ENCODE measurements at regions not wholly inside any gene's neighbourhood (a gene's known extent, or its start where the extent isn't known, plus 50 kb on each side); places are given as distances from the start of the nearest gene placed in this dataset.

DNA sequence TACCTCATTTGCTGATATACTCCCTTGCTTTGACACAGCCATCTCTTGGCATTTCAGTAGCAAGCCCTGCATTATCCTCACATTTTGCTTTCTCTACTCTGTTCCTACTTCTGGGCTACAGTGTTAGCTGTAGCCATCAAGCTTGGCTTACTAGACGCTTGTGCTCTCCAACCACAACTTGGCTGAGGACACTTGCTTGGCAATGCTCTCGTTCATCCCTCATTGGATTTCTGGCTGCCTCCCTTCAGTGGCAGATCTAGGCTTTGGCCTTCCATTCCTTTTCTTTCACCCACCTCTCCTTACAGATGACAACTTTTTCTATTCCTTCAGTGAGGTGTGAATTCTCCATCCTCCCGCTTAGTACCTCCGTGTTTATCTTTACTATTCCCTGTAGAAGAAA, 428.7 kb upstream of the LRRC7 start:
- Histone ChIP-seq H3K36me3 (no peaks in the 10 kb centered on the region), H3K27ac (no peak overlapping the region), H3K27me3 (no peaks in the 10 kb centered on the region), H3K4me1 (no peaks in the 10 kb centered on the region), H3K4me3 (no peak overlapping the region), H3K9me3 (peaks cover 0 to 18% of the 10 kb centered on the region in 2 donors)
- TF ChIP-seq CTCF (IDR thresholded peaks at IDR 0.05) = no peak
- intact Hi-C loops (cut with DNase I) = no loop called here
- DNase-seq (no peak), ATAC-seq (no peak)

- ATAC-seq (no peak), DNase-seq (no peak)
- TF ChIP-seq CTCF (IDR thresholded peaks at IDR 0.05) = no peak
- no peak overlapping the region for H3K4me3 ChIP-seq
- H3K36me3 ChIP-seq = no peaks in the 10 kb centered on the region
- peaks cover 0 to 4% of the 10 kb centered on the region in 2 donors for H3K9me3 ChIP-seq
- no peak overlapping the region for H3K27ac ChIP-seq
- no peaks in the 10 kb centered on the region for H3K27me3 ChIP-seq
- intact Hi-C loops (cut with DNase I) = no loop called here
- H3K4me1 ChIP-seq = no peaks in the 10 kb centered on the region
Observed at GRCh38 chr1:69146303-69146702, 421.4 kb upstream of the LRRC7 start.

DNA sequence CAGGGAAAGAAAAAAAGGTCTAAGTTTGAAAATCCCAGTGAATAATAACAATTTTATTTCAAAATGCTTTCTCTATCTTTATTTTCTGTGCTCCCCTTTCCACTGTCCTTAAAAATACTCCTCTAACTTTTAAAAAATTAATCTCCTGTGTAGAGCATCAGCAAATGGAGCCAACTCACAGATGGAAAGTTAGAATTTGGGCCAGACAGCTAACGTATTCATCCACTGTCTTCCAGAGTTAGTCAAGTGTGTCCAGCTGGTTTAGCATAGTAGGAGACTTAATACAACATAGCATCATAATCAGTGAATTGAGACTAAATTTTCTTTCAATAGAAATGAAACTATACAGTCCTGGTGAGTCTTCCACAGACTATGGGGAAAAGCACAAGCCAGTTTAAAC, 419.0 kb upstream of the LRRC7 start:
- Histone ChIP-seq H3K36me3 (no peaks in the 10 kb centered on the region), H3K9me3 (no peaks in the 10 kb centered on the region), H3K27me3 (no peaks in the 10 kb centered on the region), H3K4me1 (no peaks in the 10 kb centered on the region), H3K27ac (no peak overlapping the region), H3K4me3 (no peak overlapping the region)
- DNase-seq = no peak
- no peak for TF ChIP-seq CTCF (IDR thresholded peaks at IDR 0.05)
- intact Hi-C loops (cut with DNase I) = no loop called here
- ATAC-seq = no peak

DNA sequence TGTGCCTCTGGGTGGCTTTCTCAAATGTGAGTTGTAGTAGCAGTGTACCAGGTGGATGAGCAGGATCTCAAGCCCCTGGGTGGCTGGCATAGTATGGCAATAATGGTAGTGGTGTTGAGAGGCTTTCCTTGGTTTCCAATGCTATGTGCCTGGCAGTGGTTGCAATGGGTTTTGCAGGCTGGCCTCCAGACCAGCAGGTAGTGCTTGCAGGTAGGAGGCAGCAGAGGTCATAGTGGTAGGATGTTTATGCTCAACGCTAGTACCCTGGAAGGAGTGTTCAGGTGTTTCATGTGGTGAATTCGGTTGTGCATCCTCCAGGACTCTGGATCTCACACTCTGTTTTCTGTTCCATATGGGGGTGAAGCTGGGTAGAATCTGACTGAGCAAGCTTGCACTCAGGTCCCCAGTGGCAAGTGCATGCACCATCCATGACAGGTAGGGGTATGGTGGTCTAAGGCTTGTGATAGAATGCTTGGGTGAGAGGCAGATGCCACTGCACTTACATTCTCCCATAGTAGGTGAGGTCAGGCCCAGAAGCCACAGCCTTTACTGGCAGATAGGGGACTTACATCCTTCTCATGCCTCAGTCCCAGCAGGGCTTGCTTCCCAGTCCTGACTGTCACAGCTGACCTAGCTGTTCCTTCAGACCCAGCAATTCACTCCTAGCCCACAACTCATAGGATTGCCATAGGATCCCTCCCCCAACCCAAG, 410.5 kb upstream of the LRRC7 start:
- no peak overlapping the region for H3K4me3 ChIP-seq
- H3K4me1 ChIP-seq = no peaks in the 10 kb centered on the region
- TF ChIP-seq CTCF (IDR thresholded peaks at IDR 0.05) = no peak
- intact Hi-C loops (cut with DNase I) = no loop called here
- no peak overlapping the region for H3K27ac ChIP-seq
- H3K27me3 ChIP-seq = no peaks in the 10 kb centered on the region
- no peak for DNase-seq
- no peaks in the 10 kb centered on the region for H3K36me3 ChIP-seq
- H3K9me3 ChIP-seq = peaks cover 0 to 4% of the 10 kb centered on the region in 2 donors
- ATAC-seq = no peak

GRCh38 chr1:69163241-69163640, 404.5 kb upstream of the LRRC7 start:
- no peaks in the 10 kb centered on the region for H3K27me3 ChIP-seq
- DNase-seq (no peak), ATAC-seq (no peak)
- H3K27ac ChIP-seq = no peak overlapping the region
- no peak overlapping the region for H3K4me3 ChIP-seq
- no peak for TF ChIP-seq CTCF (IDR thresholded peaks at IDR 0.05)
- intact Hi-C loops (cut with DNase I) = no loop called here
- peaks cover 0 to 1% of the 10 kb centered on the region in 2 donors for H3K9me3 ChIP-seq
- no peaks in the 10 kb centered on the region for H3K4me1 ChIP-seq
- no peaks in the 10 kb centered on the region for H3K36me3 ChIP-seq

All from left lung (tissue), 4 donors.